ENCODE measurements at regions not wholly inside any gene's neighbourhood (a gene's known extent, or its start where the extent isn't known, plus 50 kb on each side); places are given as distances from the start of the nearest gene placed in this dataset.

DNA sequence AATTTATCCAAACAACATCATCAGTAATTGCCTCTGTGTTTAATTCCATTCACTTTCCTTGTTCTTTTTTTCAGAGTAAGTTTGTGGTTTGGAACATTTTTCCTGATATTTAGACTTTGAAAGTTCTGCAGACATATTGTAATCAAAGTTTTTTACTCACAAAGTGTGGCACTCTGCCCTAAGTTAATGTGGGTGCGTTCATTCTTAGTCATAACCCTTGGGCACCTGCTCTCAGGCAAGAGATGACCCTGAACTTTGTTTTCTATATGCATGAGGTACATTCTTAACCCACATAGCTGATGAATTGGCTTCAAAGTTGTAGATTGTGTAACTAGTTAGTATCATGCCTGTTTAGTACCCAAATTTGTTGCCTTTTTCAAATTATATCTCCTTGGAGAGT, 424.3 kb downstream of the GRXCR1 start:
- no peak overlapping the region for H3K4me3 ChIP-seq
- H3K27ac ChIP-seq, result no peak overlapping the region
- H3K27me3 ChIP-seq (replicated peaks; ENCODE audit: insufficient read depth), result no peaks in the 10 kb centered on the region
- intact Hi-C loops (cut with DNase I), result no loop called here
- TF ChIP-seq, protein P1, sequence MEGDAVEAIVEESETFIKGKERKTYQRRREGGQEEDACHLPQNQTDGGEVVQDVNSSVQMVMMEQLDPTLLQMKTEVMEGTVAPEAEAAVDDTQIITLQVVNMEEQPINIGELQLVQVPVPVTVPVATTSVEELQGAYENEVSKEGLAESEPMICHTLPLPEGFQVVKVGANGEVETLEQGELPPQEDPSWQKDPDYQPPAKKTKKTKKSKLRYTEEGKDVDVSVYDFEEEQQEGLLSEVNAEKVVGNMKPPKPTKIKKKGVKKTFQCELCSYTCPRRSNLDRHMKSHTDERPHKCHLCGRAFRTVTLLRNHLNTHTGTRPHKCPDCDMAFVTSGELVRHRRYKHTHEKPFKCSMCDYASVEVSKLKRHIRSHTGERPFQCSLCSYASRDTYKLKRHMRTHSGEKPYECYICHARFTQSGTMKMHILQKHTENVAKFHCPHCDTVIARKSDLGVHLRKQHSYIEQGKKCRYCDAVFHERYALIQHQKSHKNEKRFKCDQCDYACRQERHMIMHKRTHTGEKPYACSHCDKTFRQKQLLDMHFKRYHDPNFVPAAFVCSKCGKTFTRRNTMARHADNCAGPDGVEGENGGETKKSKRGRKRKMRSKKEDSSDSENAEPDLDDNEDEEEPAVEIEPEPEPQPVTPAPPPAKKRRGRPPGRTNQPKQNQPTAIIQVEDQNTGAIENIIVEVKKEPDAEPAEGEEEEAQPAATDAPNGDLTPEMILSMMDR (IDR thresholded peaks at IDR 0.05), result no peak
- no peak for TF ChIP-seq POLR2A (IDR thresholded peaks at IDR 0.05)
- TF ChIP-seq POLR2AphosphoS5 (IDR thresholded peaks at IDR 0.05), result no peak
- no peak for DNase-seq (ENCODE audit: low spot score)
- no peaks in the 10 kb centered on the region for H3K9me3 ChIP-seq
- WGBS, result 70% methylated on average over 1 of the region's 1 CpG
- H3K4me1 ChIP-seq (replicated peaks), result no peaks in the 10 kb centered on the region
- no peaks in the 10 kb centered on the region for H3K36me3 ChIP-seq

DNA sequence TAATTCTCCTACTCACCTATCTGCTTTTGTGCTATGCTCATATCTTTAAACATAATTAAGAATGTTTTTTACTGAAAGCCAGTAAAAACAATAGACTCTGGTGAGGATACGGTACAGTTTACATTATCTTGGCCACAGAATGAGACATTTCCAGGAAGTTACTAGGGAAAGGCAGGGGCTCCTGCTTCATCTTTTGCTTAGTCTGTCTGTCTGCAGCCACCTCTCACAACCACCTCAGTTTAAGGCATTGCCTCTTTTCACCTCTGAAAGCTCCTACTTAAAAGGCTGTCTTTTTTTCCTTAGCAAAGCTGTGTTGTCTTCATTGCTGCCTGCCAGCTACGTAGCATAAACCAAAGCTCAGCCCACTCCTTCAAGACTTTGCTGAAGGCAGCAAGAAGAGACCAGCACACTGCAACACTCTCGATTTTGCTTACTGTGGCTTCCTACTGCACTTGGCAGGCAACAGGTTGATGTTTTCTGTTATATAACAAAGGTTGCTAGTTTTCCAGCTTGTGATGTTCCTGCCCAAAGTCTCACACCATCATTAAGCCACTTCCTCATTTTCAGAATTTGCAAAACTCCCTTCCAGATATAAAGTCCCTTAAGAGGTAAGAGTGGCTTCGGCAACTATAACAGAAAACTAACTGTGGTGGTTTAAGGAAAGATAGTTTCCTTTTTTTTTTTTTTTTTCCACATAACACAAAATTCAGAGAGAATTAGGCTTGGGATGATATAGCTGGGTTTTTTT, 432.9 kb downstream of the GRXCR1 start:
- intact Hi-C loops (cut with DNase I), result no loop called here
- 37% methylated on average over 4 of the region's 4 CpGs for WGBS
- no peak overlapping the region for H3K4me3 ChIP-seq

DNA sequence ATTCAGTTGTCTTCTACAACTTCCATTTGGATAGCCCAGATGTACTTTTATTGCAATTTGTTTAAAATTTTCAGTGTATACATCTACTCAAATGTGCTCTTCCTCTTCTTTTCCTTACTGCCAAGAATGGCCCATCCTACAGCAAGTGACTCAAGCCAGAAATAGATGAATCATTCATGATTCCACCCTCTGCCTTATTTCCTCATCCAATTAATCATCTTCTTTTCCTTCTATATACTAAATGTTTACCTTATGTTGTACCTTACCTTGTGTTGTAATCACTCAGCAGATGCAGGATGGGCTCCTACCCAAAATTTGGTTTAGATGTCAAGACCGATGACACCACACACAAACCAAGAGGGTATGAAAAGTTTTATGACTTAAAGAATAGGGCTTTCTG, 437.8 kb downstream of the GRXCR1 start:
- WGBS, result 87% methylated on average over 1 of the region's 1 CpG
- no peaks in the 10 kb centered on the region for H3K9me3 ChIP-seq
- no peaks in the 10 kb centered on the region for H3K4me1 ChIP-seq (replicated peaks)
- TF ChIP-seq, protein P1 (IDR thresholded peaks at IDR 0.05), result no peak
- no peak for TF ChIP-seq POLR2AphosphoS5 (IDR thresholded peaks at IDR 0.05)
- H3K4me3 ChIP-seq, result no peak overlapping the region
- no peak for DNase-seq (ENCODE audit: low spot score)
- intact Hi-C loops (cut with DNase I), result no loop called here
- no peaks in the 10 kb centered on the region for H3K27me3 ChIP-seq (replicated peaks; ENCODE audit: insufficient read depth)
- H3K36me3 ChIP-seq, result no peaks in the 10 kb centered on the region
- no peak overlapping the region for H3K27ac ChIP-seq

More for the DNA sequence above, 432.9 kb downstream of the GRXCR1 start:
- H3K4me1 ChIP-seq (replicated peaks), result no peaks in the 10 kb centered on the region
- no peaks in the 10 kb centered on the region for H3K9me3 ChIP-seq
- TF ChIP-seq POLR2A (IDR thresholded peaks at IDR 0.05) (no peak), POLR2AphosphoS5 (IDR thresholded peaks at IDR 0.05) (no peak)
- TF ChIP-seq, protein P1 (IDR thresholded peaks at IDR 0.05), result no peak
- H3K27ac ChIP-seq, result no peak overlapping the region
- H3K36me3 ChIP-seq, result no peaks in the 10 kb centered on the region
- H3K27me3 ChIP-seq (replicated peaks; ENCODE audit: insufficient read depth), result no peaks in the 10 kb centered on the region
- no peak for DNase-seq (ENCODE audit: low spot score)

DNA sequence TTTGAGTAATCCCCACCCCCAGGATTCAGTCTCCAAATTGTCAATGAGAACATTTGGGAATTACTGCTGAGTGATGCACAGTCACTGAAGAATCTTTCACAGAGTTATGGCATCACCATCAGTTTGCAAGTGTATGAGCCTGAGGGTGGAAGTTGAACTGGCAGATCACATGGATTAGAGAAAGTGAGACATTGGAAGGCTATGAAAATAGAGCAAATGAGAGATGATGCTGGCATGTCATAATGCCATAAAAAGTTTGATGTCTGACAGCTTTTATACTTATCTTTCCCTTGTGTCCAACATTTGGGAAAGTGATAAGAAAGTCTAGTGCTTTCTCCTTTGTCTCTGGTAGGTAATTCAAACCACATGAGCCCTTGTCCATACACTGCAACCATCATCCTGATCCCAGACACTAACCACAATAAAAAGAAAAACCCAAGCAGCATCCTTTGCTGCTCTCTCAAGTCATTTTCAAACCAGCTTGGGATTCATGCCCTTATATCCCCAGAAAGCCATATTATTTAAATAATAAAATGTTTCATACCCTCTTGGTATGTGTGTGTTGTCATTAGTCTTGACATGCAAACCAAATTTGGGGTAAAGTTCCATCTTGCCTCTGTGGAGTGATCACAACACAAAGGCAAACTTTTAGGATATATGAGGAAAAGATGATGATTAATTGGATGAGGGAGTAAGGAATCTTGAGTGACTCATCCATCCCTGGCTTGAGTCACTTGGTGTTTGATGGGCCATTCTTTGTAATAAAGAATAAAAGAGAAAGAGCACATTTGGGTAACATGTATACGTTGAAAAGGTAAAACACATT, 438.9 kb downstream of the GRXCR1 start:
- intact Hi-C loops (cut with DNase I), result no loop called here
- no peak overlapping the region for H3K4me3 ChIP-seq
- TF ChIP-seq POLR2AphosphoS5 (IDR thresholded peaks at IDR 0.05) (no peak), POLR2A (IDR thresholded peaks at IDR 0.05) (no peak)
- TF ChIP-seq, protein P1 (IDR thresholded peaks at IDR 0.05), result no peak
- no peaks in the 10 kb centered on the region for H3K36me3 ChIP-seq
- H3K4me1 ChIP-seq (replicated peaks), result no peaks in the 10 kb centered on the region
- H3K27ac ChIP-seq, result no peak overlapping the region
- H3K27me3 ChIP-seq (replicated peaks; ENCODE audit: insufficient read depth), result no peaks in the 10 kb centered on the region
- WGBS, result 92% methylated on average over 1 of the region's 1 CpG
- DNase-seq (ENCODE audit: low spot score), result no peak
- no peaks in the 10 kb centered on the region for H3K9me3 ChIP-seq
